GM18502 (cell line): ENCODE measurements at regions not wholly inside any gene's neighbourhood (a gene's known extent, or its start where the extent isn't known, plus 50 kb on each side); places are given as distances from the start of the nearest gene placed in this dataset.

ENCODE experiments used
- ATAC-seq: cut with Tn5 transposase; IDR thresholded peaks from one replicate; pipeline ENCODE4 v1.9.1; 2021; ENCODE audit warnings: mild to moderate bottlenecking; ENCODE audit not compliant: unreplicated experiment, poor library complexity

GRCh38 chr2:5751873-5752482 lies 59.8 kb downstream of the SOX11 start:
- no peak for ATAC-seq

DNA sequence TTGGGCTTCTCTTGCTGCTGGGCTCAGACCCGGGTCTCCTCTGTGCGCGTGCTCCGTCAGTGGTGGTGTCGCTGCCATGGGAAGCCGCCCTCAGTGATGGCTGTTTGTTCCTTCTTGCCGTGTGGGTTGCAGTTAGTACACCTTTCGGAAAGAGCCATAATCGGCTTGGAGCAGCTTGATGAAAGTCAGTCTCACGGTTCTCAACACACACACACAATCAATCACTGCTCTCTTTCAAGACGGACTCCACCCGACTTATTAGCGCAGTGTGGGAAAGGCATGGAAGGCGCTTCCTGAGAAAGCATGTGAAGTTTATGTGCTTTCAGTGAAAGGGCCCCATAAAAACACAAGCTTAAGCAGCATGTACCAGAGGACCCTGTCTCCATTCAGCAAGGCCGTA lies 64.1 kb downstream of the SOX11 start:
- no peak for ATAC-seq

DNA sequence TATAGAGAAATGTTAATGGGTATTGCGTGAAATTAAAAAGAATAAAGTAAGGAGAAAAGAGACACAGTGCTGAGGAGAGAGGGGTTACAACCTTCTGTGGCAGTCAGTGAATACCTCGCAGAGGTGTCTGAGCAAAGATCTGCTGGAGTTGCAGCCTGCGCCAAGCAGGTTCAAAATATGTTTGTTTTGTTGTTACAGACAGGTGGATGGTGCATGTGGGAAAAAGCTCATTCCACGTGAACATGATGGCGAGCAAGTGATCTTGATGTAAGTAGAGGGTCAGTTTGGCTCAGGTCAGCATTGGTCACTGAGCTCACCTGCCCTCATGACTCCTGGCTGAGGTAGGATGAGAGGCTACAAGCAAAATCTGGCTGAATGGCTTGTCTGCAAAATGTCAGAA lies 66.2 kb downstream of the SOX11 start:
- no peak for ATAC-seq

DNA sequence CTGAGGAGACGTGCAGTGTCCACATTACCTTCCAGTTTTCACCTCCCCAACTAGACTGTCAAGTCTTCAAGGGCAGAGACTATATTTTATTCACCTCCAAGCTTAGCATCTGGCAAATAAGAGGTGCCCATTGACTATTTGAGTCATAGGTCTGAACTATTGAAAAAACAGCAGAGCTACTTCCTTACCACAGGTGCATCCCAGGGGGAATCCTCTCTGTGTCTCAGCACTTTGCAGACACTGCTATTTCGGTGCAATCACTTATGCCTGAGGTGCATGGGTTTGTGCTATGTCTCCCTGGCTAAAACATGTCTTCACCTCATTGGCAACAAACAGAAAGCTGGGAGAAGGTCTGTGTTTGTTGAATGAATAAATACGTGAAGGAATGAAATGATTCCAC lies 67.8 kb downstream of the SOX11 start:
- no peak for ATAC-seq

- ATAC-seq, result no peak
These were observed 71.3 kb downstream of the SOX11 start for GRCh38 chr2:5763531-5763930.

GRCh38 chr2:5764041-5764440 lies 71.9 kb downstream of the SOX11 start:
- ATAC-seq, result no peak

DNA sequence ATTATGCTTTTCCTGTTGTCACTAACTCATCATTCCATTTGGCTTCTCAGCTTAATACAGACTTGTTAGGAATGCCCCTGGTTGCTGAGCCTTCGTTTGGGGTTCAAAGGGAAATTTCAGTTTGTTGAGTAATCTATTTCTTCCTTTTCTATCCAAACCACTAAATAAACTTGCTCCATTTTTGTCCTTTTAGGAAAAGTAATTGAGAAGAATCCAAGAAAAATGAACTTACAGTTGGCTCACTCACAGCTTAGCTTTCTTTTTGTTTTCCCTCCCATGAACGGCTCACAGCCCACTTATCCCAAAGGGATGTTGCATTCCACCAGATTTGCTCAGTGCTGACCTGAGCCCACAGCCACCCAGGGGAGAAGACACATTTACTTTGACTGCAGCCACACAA lies 73.9 kb downstream of the SOX11 start:
- no peak for ATAC-seq

DNA sequence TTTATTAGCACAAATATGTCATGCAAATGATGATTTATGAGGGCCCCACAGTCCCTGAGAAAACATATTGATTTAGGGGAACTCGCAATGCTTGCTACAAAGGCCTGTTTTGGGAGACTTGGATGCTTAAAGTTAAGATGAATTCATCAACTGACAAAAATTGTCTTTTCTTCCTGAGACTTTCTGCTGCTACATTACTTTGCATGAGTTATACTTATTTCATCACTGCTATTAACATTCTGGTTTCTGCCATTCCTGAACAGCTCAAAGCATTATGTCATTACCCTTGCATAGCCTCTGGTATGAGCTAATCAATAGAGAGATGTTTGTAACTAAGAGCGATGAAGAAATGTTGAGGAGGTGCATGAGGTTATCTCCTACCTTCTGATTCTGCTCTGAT lies 74.4 kb downstream of the SOX11 start:
- no peak for ATAC-seq

DNA sequence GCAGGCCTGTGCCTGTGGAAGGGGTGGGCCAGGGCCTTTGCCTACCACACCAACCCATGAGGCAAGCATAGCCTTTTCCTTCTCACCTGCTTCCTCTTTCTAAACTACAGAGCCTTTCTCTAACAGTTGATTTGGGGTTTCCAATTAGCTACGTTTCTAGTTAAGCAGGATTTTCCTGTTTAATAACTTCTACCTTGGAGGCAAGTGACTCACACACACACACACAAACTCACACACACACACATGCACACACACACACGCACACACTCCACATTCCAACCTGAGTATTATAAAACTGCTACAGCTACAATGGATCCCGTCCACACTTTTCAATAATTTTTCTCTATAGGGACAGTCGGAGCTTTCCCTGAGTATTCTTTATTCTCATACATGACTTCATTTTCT lies 84.9 kb downstream of the SOX11 start:
- no peak for ATAC-seq

DNA sequence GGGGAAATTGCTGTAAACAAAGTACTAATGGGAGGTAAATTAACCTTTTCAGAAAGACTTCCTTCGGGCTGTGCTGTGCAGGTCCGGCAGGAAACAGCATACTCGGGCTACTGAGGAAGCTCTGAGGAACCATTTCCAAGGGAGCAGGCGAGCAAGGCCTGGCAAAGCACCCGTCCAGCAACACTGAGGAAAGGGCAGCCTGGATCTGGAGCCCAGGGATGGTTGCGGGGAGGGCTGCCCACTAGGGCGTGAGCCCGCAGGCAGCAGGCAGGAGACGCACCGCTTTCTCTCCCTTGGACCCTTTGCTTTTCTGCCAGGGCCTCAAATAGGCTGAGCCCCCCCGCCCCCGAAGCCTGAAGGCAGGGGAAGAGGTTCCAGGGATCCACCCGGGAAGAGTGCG lies 89.5 kb downstream of the SOX11 start:
- ATAC-seq, result no peak

- no peak for ATAC-seq
These were observed 89.9 kb downstream of the SOX11 start for GRCh38 chr2:5782103-5782502.

DNA sequence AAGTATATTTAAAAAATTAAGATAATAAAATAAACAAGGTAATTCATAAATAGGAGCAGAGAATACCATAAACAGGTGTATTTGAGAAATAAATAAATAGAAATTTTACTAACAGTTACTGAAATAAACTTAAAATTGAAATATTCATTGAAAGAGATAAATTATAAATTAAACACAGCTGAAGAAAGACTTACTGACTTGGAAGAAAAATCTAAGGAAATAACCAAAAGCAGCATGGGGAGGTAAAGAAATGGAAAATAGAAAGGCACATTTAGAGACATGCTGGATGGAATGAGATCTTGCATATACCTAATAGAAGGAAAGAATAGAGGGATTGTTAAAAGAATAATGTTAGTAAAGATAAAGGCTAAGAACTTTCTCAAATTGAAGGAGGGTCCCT lies 96.3 kb downstream of the SOX11 start:
- ATAC-seq, result no peak

DNA sequence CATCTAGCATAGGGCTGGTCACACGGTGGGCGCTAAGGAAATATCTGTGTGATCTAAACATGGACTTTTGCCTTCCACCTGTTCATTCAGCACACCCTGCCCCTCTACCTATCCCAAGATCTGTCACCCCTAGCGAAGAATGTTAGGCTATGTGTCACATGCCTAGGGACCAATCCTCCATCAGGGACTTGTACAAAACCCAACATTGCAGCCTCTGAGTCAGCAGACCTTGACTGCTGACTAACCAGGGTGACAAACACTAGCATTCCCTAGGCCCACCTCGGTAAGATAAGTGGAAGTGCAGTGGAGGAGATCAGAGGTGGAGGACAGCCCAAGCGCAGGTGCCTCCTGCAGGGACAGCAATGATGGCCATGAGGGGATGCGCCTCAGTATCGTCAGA lies 99.2 kb downstream of the SOX11 start:
- ATAC-seq, result no peak

DNA sequence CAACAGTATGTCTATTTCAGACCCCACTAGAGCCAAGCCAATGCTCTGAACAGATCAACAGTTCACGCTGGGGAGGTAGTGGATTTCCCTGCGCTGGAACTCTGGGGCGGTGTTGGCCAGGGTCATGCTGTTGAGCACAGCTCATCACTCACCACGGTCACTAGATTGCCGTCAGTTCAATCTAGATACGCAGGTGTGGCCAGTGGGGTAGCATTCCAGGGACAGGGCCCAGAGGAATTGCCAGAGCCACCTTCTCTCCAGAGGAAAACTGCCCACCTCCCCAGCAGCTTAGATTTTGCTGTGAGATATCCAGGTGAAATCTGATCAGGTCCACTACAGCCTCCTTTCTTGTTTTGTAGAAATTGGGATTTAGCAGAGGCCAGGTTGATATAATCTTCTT lies 101.8 kb downstream of the SOX11 start:
- ATAC-seq, result no peak

GRCh38 chr2:5798084-5798483 lies 105.9 kb downstream of the SOX11 start:
- ATAC-seq, result no peak

DNA sequence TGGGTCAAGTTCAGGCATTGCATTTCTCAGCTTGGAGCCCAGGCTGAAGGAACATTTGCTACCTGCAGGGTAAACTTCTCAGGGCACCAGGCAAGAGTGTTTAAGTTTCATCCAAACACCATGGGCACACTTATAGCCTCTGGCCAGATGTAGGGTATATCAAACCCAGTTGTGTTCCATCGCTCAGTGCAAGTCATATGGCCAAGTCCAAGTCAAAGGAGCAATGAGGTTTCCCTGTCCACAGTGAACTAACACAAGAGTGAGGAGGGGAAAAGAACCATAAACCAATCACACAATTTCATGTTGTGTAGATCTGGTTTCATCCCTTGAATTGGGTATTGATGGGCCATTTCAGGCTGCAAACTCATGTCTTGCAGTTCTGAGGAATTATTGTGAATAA lies 107.2 kb downstream of the SOX11 start:
- ATAC-seq, result no peak

GRCh38 chr2:5803547-5803946 lies 111.4 kb downstream of the SOX11 start:
- no peak for ATAC-seq

GRCh38 chr2:5818961-5819600 lies 126.9 kb downstream of the SOX11 start:
- ATAC-seq, result no peak

DNA sequence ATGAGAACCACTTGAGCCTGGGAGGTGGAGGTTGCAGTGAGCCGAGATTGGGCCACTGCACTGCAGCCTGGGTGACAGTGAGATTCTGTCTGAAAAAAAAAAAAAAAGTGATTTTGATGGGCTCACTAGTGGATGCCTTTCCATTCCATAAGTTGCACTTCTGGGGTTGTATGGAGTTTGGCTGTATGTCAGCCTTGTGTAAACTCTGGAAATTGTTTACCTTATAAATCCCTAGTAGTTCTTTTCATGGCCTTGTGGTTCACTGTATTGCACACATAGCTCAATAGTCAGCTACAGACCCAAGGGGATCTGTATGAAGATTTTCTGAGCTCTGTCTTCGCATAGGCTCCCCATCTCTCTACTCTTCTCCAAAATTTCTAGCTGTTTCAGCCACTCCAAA lies 131.9 kb downstream of the SOX11 start:
- no peak for ATAC-seq

- ATAC-seq, result no peak
These were observed 133.5 kb downstream of the SOX11 start for GRCh38 chr2:5825686-5826085.

GRCh38 chr2:5826979-5827655 lies 134.9 kb downstream of the SOX11 start:
- no peak for ATAC-seq

GRCh38 chr2:5834501-5834900 lies 142.3 kb downstream of the SOX11 start:
- no peak for ATAC-seq
